Spleen (tissue), 11 donors: ENCODE measurements at regions not wholly inside any gene's neighbourhood (a gene's known extent, or its start where the extent isn't known, plus 50 kb on each side); places are given as distances from the start of the nearest gene placed in this dataset.
A peak's percentile ranks its signal among the peaks of the same experiment; 100 is the strongest.

Experiments
- DNase-seq: peaks from one replicate; pipeline ENCODE4 v3.0.0-alpha.2; 2020
- H3K27ac ChIP-seq, 8 donors: fragments of 200-600 bp; sonication (generic) in 7 of 8; 1 replicate in 4 of 8; 2 replicates in 4 of 8; pipeline versions ENCODE4 v1.5.0 to v1.8.0; 2016 to 2021; ENCODE audit warnings: inconsistent platforms in 4 of 8, mild to moderate bottlenecking in 4 of 8, moderate library complexity in 1 of 8
- H3K27me3 ChIP-seq, 7 donors: fragments of 200-600 bp; sonication (generic) in 6 of 7; replicated peaks in 1 of 7; 1 replicate in 4 of 7; 2 replicates in 3 of 7; pipeline versions ENCODE4 v1.5.0 to v1.8.0; 2016 to 2021; ENCODE audit warnings: inconsistent platforms in 3 of 7, mild to moderate bottlenecking in 1 of 7
- H3K36me3 ChIP-seq, 6 donors: fragments of 200-600 bp; sonication (generic) in 5 of 6; 1 replicate in 4 of 6; 2 replicates in 2 of 6; pipeline versions ENCODE4 v1.5.0 to v1.8.0; 2016 to 2021; ENCODE audit warnings: inconsistent platforms in 2 of 6
- H3K4me1 ChIP-seq, 6 donors: fragments of 200-600 bp; sonication (generic) in 5 of 6; 1 replicate in 3 of 6; 2 replicates in 3 of 6; pipeline versions ENCODE4 v1.5.0 to v1.8.0; 2016 to 2021; ENCODE audit warnings: inconsistent platforms in 3 of 6
- H3K4me3 ChIP-seq, 8 donors: fragments of 200-600 bp; sonication (generic) in 7 of 8; 1 replicate in 4 of 8; 2 replicates in 4 of 8; pipeline versions ENCODE4 v1.5.0 to v1.8.0; 2016 to 2021; ENCODE audit warnings: inconsistent platforms in 4 of 8, mild to moderate bottlenecking in 4 of 8, moderate library complexity in 2 of 8
- H3K9me3 ChIP-seq, 8 donors: fragments of 200-600 bp; sonication (generic) in 7 of 8; 1 replicate in 4 of 8; 2 replicates in 4 of 8; pipeline versions ENCODE4 v1.5.0 to v1.8.0; 2016 to 2021; ENCODE audit warnings: inconsistent platforms in 4 of 8
- POLR2A ChIP-seq, 3 donors: fragments of 450-650 bp; IDR thresholded peaks; one replicate each; pipeline ENCODE4 v1.5.1; 2017; ENCODE audit warnings: antibody characterized with exemption in 3 of 3, mild to moderate bottlenecking in 1 of 3
- POLR2AphosphoS5 ChIP-seq, 3 donors: sonication (generic); formaldehyde crosslinking; IDR thresholded peaks; one replicate each; pipeline ENCODE4 v1.5.1; 2017; ENCODE audit warnings: antibody characterized with exemption in 3 of 3
- whole genome bisulfite sequencing, 5 donors: extraction: QIAGEN DNeasy Blood & Tissue Kit in 3 of 5; methylation state at CpG; one replicate each; pipeline versions ENCODE4 v1.1.5 to v1.1.7; 2013 to 2018; 5-methylcytosine and 5-hydroxymethylcytosine counted together
- intact Hi-C: fragments of 100-400 bp; cut with DNase I; formaldehyde crosslinking; loops from one replicate; pipeline ENCODE4 v1.15.0; 2023; ENCODE audit warnings: low total_unique reads
- TF ChIP-seq, protein P1 (sequence below), 11 experiments: fragments of 200-600 bp in 7 of 11; fragments of 450-650 bp in 4 of 11; sonication (generic) in 4 of 11; IDR thresholded peaks in 8 of 11; conservative IDR thresholded peaks in 3 of 11; 1 replicate in 7 of 11; 2 replicates in 4 of 11; pipeline versions ENCODE4 v1.4.0 to v1.8.0; 2016 to 2021; ENCODE audit warnings: antibody characterized with exemption in 11 of 11, inconsistent platforms in 4 of 11, mild to moderate bottlenecking in 1 of 11
- donor health status: healthy with polysubstance abuse.
- donor health status: DM: no; HTN: no; CAD: no; lungs with moderate emphysema.
- donor health status: DM: no; HTN: no; CAD: no.
- donor health status: Bipolar disorder and iron deficiency.
- donor health status: healthy.
- donor health status: DM: no; HTN: no; CAD: no.
- donor health status: DM: yes; HTN: yes; CAD: no.

DNA sequence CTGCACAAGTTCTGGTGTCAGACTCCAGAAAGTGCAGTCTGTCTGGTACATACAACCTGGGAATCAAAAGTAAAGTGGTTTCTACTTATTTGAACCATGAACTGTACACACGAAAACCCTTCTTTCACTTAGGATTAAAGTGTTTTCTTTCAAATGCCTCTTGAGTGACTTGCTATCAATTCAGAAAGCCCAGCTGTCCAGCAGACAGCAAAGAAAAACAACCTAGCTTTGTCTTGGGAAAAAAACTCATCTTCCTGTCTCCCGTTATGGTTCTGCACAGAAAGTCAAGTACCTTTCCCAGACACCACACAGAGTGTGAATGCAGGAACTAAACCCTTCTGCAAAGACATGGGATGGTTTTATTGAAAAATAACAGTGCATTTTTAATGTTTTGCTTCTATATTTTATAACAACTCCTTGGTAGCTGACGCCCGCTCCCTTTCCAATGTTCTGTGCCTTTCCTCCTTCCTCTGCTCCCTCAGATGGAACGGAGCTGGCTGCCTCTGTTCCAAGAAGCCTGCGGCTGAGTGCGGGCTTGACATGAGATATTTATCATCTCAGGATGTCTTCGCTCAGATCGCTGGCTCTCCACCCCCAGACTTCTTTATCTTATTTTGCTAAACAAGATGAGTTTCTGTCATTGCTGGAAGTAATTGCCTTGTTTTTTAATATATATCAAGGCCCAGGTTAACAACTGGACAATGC is 322.3 kb upstream of the B3GAT1 start:
- WGBS, 5 donors, result 28 to 42% (median 38%) methylated on average over 9 of the region's 9 CpGs
- peaks cover 0 to 18% (median 0%) of the 10 kb centered on the region in 7 donors for H3K27me3 ChIP-seq
- TF ChIP-seq POLR2A (IDR thresholded peaks at IDR 0.05) (no peak), POLR2AphosphoS5 (IDR thresholded peaks at IDR 0.05) (no peak)
- TF ChIP-seq, protein P1, sequence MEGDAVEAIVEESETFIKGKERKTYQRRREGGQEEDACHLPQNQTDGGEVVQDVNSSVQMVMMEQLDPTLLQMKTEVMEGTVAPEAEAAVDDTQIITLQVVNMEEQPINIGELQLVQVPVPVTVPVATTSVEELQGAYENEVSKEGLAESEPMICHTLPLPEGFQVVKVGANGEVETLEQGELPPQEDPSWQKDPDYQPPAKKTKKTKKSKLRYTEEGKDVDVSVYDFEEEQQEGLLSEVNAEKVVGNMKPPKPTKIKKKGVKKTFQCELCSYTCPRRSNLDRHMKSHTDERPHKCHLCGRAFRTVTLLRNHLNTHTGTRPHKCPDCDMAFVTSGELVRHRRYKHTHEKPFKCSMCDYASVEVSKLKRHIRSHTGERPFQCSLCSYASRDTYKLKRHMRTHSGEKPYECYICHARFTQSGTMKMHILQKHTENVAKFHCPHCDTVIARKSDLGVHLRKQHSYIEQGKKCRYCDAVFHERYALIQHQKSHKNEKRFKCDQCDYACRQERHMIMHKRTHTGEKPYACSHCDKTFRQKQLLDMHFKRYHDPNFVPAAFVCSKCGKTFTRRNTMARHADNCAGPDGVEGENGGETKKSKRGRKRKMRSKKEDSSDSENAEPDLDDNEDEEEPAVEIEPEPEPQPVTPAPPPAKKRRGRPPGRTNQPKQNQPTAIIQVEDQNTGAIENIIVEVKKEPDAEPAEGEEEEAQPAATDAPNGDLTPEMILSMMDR (IDR thresholded peaks at IDR 0.05 in 8 of 11, conservative IDR thresholded peaks at IDR 0.05 in 3 of 11), result no peak
- DNase-seq, result peak; percentile 47
- H3K4me3 ChIP-seq, result no peak overlapping the region
- no peaks in the 10 kb centered on the region for H3K36me3 ChIP-seq
- intact Hi-C loops, result no loop called here
- no peaks in the 10 kb centered on the region for H3K9me3 ChIP-seq
- no peaks in the 10 kb centered on the region for H3K4me1 ChIP-seq
- no peak overlapping the region for H3K27ac ChIP-seq

DNA sequence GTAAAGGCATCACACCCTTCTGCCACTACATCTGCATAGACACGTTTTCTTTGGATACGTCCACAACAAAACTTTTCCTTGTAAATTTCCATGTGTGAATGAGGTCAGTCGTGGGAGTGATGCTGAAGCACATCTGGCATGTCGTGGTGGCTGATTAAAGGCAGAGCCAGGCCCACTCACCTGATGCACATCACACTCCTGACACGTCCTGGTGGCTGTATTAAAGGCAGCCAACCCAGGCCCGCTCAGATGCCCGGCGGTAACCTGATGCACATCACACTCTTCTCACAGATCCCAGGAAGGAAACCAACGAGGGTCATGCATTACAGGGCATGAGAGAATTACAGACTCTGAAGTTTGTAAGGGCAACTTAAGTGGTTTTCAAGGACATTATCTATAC is 321.6 kb upstream of the B3GAT1 start:
- H3K9me3 ChIP-seq, result no peaks in the 10 kb centered on the region
- WGBS, 5 donors, result 50 to 71% (median 57%) methylated on average over 3 to 9 of the region's 9 CpGs
- no peak overlapping the region for H3K4me3 ChIP-seq
- intact Hi-C loops, result no loop called here
- TF ChIP-seq, protein P1 (IDR thresholded peaks at IDR 0.05 in 8 of 11, conservative IDR thresholded peaks at IDR 0.05 in 3 of 11), result no peak
- TF ChIP-seq POLR2AphosphoS5 (IDR thresholded peaks at IDR 0.05) (no peak), POLR2A (IDR thresholded peaks at IDR 0.05) (no peak)
- no peaks in the 10 kb centered on the region for H3K36me3 ChIP-seq
- H3K27me3 ChIP-seq, result peaks cover 0 to 21% (median 0%) of the 10 kb centered on the region in 7 donors
- DNase-seq, result peak; percentile 29
- H3K4me1 ChIP-seq, result no peaks in the 10 kb centered on the region
- no peak overlapping the region for H3K27ac ChIP-seq

DNA sequence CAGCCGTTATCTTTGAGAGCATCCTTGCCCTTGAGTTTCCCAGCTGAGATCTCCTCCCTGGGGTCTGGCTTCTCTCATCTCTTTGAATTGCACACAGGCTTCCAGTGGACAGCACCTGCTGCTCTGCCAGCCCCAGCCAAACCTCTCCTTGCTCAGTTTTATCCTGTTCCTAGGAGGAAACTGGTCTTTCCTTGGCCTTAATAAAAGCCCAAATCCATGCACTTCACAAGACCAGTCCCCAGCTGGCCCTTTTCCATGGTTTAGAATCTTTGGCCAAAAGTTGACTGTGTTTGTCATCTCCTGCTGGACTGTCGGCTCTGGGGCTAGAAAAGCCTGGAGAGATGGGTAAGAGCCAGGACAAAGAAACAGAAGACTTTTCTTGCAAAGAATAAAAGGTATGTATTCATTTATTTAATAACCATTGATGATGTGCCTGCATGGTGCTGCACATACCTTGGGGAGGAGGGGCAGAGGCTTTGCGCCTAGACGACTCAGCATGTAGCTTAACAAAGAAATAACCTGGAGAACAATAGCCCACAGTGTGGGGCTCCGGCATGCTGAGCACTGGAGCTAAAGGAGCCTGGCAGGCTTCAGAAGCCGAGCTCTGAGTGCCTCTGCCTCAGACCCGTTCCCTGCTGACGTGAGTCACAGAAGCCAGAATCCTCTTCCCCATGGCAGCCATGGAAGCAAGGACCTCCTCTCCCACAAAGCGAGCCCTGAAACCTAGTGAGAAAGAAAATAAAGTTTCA is 319.3 kb upstream of the B3GAT1 start:
- TF ChIP-seq POLR2AphosphoS5 (IDR thresholded peaks at IDR 0.05) (no peak), POLR2A (IDR thresholded peaks at IDR 0.05) (no peak)
- TF ChIP-seq, protein P1 (IDR thresholded peaks at IDR 0.05 in 8 of 11, conservative IDR thresholded peaks at IDR 0.05 in 3 of 11), result no peak
- intact Hi-C loops, result no loop called here
- Histone ChIP-seq H3K4me1 (no peaks in the 10 kb centered on the region), H3K27me3 (peaks cover 0 to 29% (median 0%) of the 10 kb centered on the region in 7 donors), H3K36me3 (no peaks in the 10 kb centered on the region), H3K9me3 (no peaks in the 10 kb centered on the region), H3K27ac (no peak overlapping the region), H3K4me3 (no peak overlapping the region)
- DNase-seq, result peak; percentile 34
- WGBS, 5 donors, result 53 to 60% (median 58%) methylated on average over 9 of the region's 9 CpGs

DNA sequence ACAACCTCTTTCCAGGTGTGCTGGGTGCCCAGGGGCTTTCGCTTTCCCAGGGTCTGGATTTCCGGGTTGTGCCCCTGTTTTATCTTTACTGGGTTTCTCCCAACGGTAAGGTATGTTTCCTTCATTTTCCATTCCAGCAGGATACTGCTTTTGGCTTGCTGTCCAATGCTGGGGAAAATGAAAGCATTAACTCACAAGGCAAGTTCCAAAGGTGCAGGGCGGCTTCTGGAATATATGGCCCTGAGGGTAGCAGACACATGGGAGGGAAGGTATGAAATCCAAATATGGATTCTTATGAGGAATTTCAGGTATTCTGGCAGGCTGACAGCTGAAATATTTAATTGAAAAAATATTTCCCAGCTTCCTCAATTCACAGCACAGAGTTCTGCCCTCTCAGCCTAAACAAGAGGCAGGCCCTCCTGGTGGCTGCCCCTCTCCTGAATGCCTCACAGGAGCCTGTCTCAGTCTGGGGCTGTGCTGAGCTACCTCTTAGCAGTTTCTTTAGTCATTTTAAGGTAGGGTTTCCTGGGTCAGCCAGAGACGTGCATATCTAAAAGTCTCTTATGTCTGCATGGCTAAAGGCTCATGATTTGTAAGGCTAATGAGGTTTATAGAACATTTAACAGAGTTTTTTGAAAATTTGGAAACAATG is 318.6 kb upstream of the B3GAT1 start:
- peaks cover 0 to 32% (median 0%) of the 10 kb centered on the region in 7 donors for H3K27me3 ChIP-seq
- intact Hi-C loops, result no loop called here
- DNase-seq, result no peak
- no peaks in the 10 kb centered on the region for H3K4me1 ChIP-seq
- TF ChIP-seq POLR2AphosphoS5 (IDR thresholded peaks at IDR 0.05) (no peak), POLR2A (IDR thresholded peaks at IDR 0.05) (no peak)
- TF ChIP-seq, protein P1 (IDR thresholded peaks at IDR 0.05 in 8 of 11, conservative IDR thresholded peaks at IDR 0.05 in 3 of 11), result no peak
- no peak overlapping the region for H3K27ac ChIP-seq
- H3K36me3 ChIP-seq, result no peaks in the 10 kb centered on the region
- no peaks in the 10 kb centered on the region for H3K9me3 ChIP-seq
- 63 to 74% (median 71%) methylated on average over 5 of the region's 5 CpGs for WGBS, 5 donors
- no peak overlapping the region for H3K4me3 ChIP-seq
